ENCODE measurements at regions not wholly inside any gene's neighbourhood (a gene's known extent, or its start where the extent isn't known, plus 50 kb on each side); places are given as distances from the start of the nearest gene placed in this dataset.

- TF ChIP-seq ATF3 (IDR thresholded peaks at IDR 0.05) (no peak), CTCF (IDR thresholded peaks at IDR 0.05 in 2 of 3, conservative IDR thresholded peaks at IDR 0.05 in 1 of 3; ENCODE audit: borderline replicate concordance in 1 of 3, insufficient read depth in 1 of 3, low read depth in 2 of 3, low read length in 2 of 3) (no peak), POLR2A (IDR thresholded peaks at IDR 0.05; ENCODE audit: borderline replicate concordance, extremely low read depth, insufficient read depth, insufficient read length) (no peak), SP1 (IDR thresholded peaks at IDR 0.05; ENCODE audit: low read depth) (no peak), RAD21 (IDR thresholded peaks at IDR 0.05; ENCODE audit: low read depth) (no peak), ZFX (IDR thresholded peaks at IDR 0.05) (no peak), SIN3A (IDR thresholded peaks at IDR 0.05; ENCODE audit: low read depth) (no peak), EZH2phosphoT487 (IDR thresholded peaks at IDR 0.05; ENCODE audit: borderline replicate concordance) (no peak), JUND (IDR thresholded peaks at IDR 0.05) (no peak)
These were observed 556.9 kb upstream of the RBFOX1 start for GRCh38 chr16:6775712-6776111.
